ENCODE measurements at regions not wholly inside any gene's neighbourhood (a gene's known extent, or its start where the extent isn't known, plus 50 kb on each side); places are given as distances from the start of the nearest gene placed in this dataset.

DNA sequence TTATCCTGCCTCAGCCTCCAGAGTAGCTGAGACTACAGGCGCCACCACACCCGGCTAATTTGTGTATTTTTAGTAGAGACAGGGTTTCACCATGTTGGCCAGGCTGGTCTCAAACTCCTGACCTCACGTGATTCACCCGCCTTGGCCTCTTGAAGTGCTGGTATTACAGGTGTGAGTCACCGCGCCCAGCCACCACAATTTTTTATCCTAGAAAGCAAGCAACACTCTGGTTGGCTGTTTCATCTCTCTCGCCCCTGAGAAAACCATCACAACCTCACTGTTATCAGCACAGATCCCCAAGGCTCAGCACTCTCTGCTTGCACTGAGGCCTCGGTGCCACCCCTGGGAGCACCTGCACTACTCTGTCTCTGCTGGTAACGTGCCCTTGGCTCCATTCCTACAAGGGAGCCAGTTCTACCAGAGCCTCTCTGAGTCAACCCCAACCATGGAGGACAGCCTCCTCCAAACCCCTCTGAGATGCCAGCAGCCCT lies 134.8 kb upstream of the AGAP1 start:
- Histone ChIP-seq H3K27ac (no peak overlapping the region), H3K9me3 (no peaks in the 10 kb centered on the region), H3K4me3 (no peak overlapping the region), H3K36me3 (no peaks in the 10 kb centered on the region), H3K4me1 (no peaks in the 10 kb centered on the region), H3K27me3 (replicated peaks in 1 of 7) (peaks cover 0 to 11% (median 0%) of the 10 kb centered on the region in 7 donors)
- TF ChIP-seq POLR2A (IDR thresholded peaks at IDR 0.05) (no peak), POLR2AphosphoS5 (IDR thresholded peaks at IDR 0.05) (no peak)
- TF ChIP-seq, protein P1, sequence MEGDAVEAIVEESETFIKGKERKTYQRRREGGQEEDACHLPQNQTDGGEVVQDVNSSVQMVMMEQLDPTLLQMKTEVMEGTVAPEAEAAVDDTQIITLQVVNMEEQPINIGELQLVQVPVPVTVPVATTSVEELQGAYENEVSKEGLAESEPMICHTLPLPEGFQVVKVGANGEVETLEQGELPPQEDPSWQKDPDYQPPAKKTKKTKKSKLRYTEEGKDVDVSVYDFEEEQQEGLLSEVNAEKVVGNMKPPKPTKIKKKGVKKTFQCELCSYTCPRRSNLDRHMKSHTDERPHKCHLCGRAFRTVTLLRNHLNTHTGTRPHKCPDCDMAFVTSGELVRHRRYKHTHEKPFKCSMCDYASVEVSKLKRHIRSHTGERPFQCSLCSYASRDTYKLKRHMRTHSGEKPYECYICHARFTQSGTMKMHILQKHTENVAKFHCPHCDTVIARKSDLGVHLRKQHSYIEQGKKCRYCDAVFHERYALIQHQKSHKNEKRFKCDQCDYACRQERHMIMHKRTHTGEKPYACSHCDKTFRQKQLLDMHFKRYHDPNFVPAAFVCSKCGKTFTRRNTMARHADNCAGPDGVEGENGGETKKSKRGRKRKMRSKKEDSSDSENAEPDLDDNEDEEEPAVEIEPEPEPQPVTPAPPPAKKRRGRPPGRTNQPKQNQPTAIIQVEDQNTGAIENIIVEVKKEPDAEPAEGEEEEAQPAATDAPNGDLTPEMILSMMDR (IDR thresholded peaks at IDR 0.05 in 8 of 11, conservative IDR thresholded peaks at IDR 0.05 in 3 of 11): no peak
- 83 to 93% (median 90%) methylated on average over 9 of the region's 9 CpGs for WGBS, 5 donors
- intact Hi-C loops (cut with DNase I; ENCODE audit: low total_unique reads): no loop called here
- no peak for DNase-seq

DNA sequence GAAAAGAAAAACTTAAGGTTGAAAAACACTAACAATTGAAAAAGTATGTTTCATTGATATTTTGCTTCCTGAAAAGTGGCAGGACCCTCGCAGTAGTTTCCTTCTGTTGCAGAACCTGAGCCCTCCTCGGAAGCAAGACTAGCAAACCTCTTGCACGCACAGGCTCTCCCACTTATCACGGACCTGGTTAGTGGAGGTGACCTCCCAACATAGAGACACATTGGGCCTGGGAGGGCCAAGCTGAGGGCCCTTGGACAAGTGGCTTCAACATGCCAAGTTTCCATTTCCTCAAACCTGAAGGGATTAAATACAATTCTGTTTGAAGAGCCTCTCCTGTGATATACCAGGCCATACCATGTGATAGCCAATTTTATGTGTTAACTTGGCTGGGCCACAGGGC lies 133.4 kb upstream of the AGAP1 start:
- 84 to 95% (median 89%) methylated on average over 4 of the region's 4 CpGs for WGBS, 5 donors
- H3K36me3 ChIP-seq: no peaks in the 10 kb centered on the region
- H3K4me3 ChIP-seq: no peak overlapping the region
- no peak overlapping the region for H3K27ac ChIP-seq
- DNase-seq: no peak
- TF ChIP-seq, protein P1 (IDR thresholded peaks at IDR 0.05 in 8 of 11, conservative IDR thresholded peaks at IDR 0.05 in 3 of 11): no peak
- TF ChIP-seq POLR2AphosphoS5 (IDR thresholded peaks at IDR 0.05): no peak
- TF ChIP-seq POLR2A (IDR thresholded peaks at IDR 0.05): no peak
- H3K4me1 ChIP-seq: no peaks in the 10 kb centered on the region
- intact Hi-C loops (cut with DNase I; ENCODE audit: low total_unique reads): no loop called here
- no peaks in the 10 kb centered on the region for H3K9me3 ChIP-seq
- H3K27me3 ChIP-seq (replicated peaks in 1 of 7): peaks cover 0 to 22% (median 0%) of the 10 kb centered on the region in 7 donors

DNA sequence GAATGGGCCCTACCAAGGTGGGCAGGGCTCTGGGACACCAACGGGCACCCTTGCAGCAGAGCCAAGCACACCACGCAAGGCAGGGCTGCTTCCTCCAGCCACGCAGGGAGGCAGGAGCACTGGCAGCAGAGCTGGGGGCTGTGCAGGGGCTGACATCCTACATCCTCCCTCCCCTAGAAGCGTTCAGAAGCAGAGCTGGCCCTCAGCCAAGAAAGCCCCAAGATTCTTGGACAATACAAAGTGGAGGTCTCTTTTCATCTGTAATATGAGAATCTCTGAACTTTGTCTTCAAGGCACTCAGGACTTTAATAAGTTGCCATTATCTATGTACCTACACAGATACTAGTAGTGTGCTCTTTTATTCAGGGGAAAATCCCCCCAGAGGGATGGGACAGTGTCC lies 128.1 kb upstream of the AGAP1 start:
- Histone ChIP-seq H3K27ac (no peak overlapping the region), H3K9me3 (no peaks in the 10 kb centered on the region), H3K4me1 (peaks cover 0 to 9% (median 0%) of the 10 kb centered on the region in 6 donors), H3K27me3 (replicated peaks in 1 of 7) (peaks cover 0 to 15% (median 0%) of the 10 kb centered on the region in 7 donors), H3K4me3 (no peak overlapping the region), H3K36me3 (no peaks in the 10 kb centered on the region)
- intact Hi-C loops (cut with DNase I; ENCODE audit: low total_unique reads): no loop called here
- 43 to 71% (median 60%) methylated on average over 4 of the region's 4 CpGs for WGBS, 5 donors
- no peak for TF ChIP-seq POLR2AphosphoS5 (IDR thresholded peaks at IDR 0.05)
- TF ChIP-seq, protein P1 (IDR thresholded peaks at IDR 0.05 in 8 of 11, conservative IDR thresholded peaks at IDR 0.05 in 3 of 11): no peak
- no peak for TF ChIP-seq POLR2A (IDR thresholded peaks at IDR 0.05)
- DNase-seq: no peak

DNA sequence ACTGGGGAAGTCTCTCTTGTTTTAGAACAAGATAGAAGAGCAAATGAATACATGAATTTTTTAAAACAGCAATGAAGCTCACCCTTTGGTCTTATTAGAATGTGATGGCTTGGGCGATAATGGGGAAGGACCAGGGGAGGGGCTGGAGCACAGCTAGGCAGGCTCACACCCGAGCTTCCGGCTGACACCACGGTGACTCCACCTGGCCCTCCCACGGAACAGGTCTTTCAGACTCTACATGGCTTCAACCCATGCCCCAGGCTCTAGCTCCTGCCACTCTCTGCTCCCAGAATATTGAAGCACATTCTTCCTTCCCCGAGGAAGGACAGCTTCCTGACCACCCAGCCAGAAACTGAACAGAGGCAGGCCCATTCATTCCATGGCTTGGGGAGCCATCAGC lies 127.5 kb upstream of the AGAP1 start:
- DNase-seq: no peak
- WGBS, 5 donors: 63 to 81% (median 70%) methylated on average over 6 of the region's 6 CpGs
- no peaks in the 10 kb centered on the region for H3K36me3 ChIP-seq
- H3K27me3 ChIP-seq (replicated peaks in 1 of 7): peaks cover 0 to 15% (median 0%) of the 10 kb centered on the region in 7 donors
- intact Hi-C loops (cut with DNase I; ENCODE audit: low total_unique reads): no loop called here
- H3K4me3 ChIP-seq: no peak overlapping the region
- no peaks in the 10 kb centered on the region for H3K9me3 ChIP-seq
- TF ChIP-seq, protein P1 (IDR thresholded peaks at IDR 0.05 in 8 of 11, conservative IDR thresholded peaks at IDR 0.05 in 3 of 11): no peak
- TF ChIP-seq POLR2A (IDR thresholded peaks at IDR 0.05) (no peak), POLR2AphosphoS5 (IDR thresholded peaks at IDR 0.05) (peak in 2 of 3 donors; percentile 29 to 31)
- no peak overlapping the region for H3K27ac ChIP-seq
- peaks cover 0 to 9% (median 0%) of the 10 kb centered on the region in 6 donors for H3K4me1 ChIP-seq

Data from spleen (tissue), 11 donors.